ENCODE measurements at regions not wholly inside any gene's neighbourhood (a gene's known extent, or its start where the extent isn't known, plus 50 kb on each side); places are given as distances from the start of the nearest gene placed in this dataset.

GRCh38 chr7:84617265-84618030 is 422.9 kb upstream of the SEMA3A start:
- no peaks in the 10 kb centered on the region for H3K9me3 ChIP-seq
- no peaks in the 10 kb centered on the region for H3K27me3 ChIP-seq
- no peaks in the 10 kb centered on the region for H3K36me3 ChIP-seq
- H3K27ac ChIP-seq: no peak overlapping the region
- DNase-seq (ENCODE audit: low spot score in 2 of 2): no peak
- H3K4me3 ChIP-seq: no peak overlapping the region
- no peaks in the 10 kb centered on the region for H3K4me1 ChIP-seq
- TF ChIP-seq POLR2AphosphoS5 (IDR thresholded peaks at IDR 0.05) (no peak), POLR2A (IDR thresholded peaks at IDR 0.05) (no peak), CTCF (IDR thresholded peaks at IDR 0.05) (no peak), EP300 (IDR thresholded peaks at IDR 0.05) (no peak)
- 86% methylated on average over 4 of the region's 4 CpGs for WGBS

- Histone ChIP-seq H3K4me1 (no peaks in the 10 kb centered on the region), H3K27me3 (no peaks in the 10 kb centered on the region), H3K4me3 (no peak overlapping the region), H3K9me3 (no peaks in the 10 kb centered on the region), H3K27ac (no peak overlapping the region), H3K36me3 (no peaks in the 10 kb centered on the region)
- TF ChIP-seq POLR2AphosphoS5 (IDR thresholded peaks at IDR 0.05) (no peak), POLR2A (IDR thresholded peaks at IDR 0.05) (no peak), EP300 (IDR thresholded peaks at IDR 0.05) (no peak), CTCF (IDR thresholded peaks at IDR 0.05) (no peak)
- no peak for DNase-seq (ENCODE audit: low spot score in 2 of 2)
Measured at GRCh38 chr7:84614821-84615501, 420.4 kb upstream of the SEMA3A start.

- DNase-seq (ENCODE audit: low spot score in 2 of 2): no peak
- no peaks in the 10 kb centered on the region for H3K27me3 ChIP-seq
- H3K9me3 ChIP-seq: no peaks in the 10 kb centered on the region
- no peak overlapping the region for H3K4me3 ChIP-seq
- H3K4me1 ChIP-seq: no peaks in the 10 kb centered on the region
- no peaks in the 10 kb centered on the region for H3K36me3 ChIP-seq
- TF ChIP-seq EP300 (IDR thresholded peaks at IDR 0.05) (no peak), POLR2A (IDR thresholded peaks at IDR 0.05) (no peak), CTCF (IDR thresholded peaks at IDR 0.05) (no peak), POLR2AphosphoS5 (IDR thresholded peaks at IDR 0.05) (no peak)
- WGBS: 62% methylated on average over 5 of the region's 5 CpGs
- no peak overlapping the region for H3K27ac ChIP-seq
Measured at GRCh38 chr7:84612981-84613681, 418.5 kb upstream of the SEMA3A start.

- H3K9me3 ChIP-seq: no peaks in the 10 kb centered on the region
- H3K27me3 ChIP-seq: no peaks in the 10 kb centered on the region
- no peak overlapping the region for H3K27ac ChIP-seq
- 69% methylated on average over 2 of the region's 2 CpGs for WGBS
- TF ChIP-seq POLR2A (IDR thresholded peaks at IDR 0.05) (no peak), CTCF (IDR thresholded peaks at IDR 0.05) (no peak), EP300 (IDR thresholded peaks at IDR 0.05) (no peak), POLR2AphosphoS5 (IDR thresholded peaks at IDR 0.05) (no peak)
- H3K36me3 ChIP-seq: no peaks in the 10 kb centered on the region
- no peaks in the 10 kb centered on the region for H3K4me1 ChIP-seq
- H3K4me3 ChIP-seq: no peak overlapping the region
- no peak for DNase-seq (ENCODE audit: low spot score in 2 of 2)
Measured at GRCh38 chr7:84611391-84611790, 416.8 kb upstream of the SEMA3A start.

DNA sequence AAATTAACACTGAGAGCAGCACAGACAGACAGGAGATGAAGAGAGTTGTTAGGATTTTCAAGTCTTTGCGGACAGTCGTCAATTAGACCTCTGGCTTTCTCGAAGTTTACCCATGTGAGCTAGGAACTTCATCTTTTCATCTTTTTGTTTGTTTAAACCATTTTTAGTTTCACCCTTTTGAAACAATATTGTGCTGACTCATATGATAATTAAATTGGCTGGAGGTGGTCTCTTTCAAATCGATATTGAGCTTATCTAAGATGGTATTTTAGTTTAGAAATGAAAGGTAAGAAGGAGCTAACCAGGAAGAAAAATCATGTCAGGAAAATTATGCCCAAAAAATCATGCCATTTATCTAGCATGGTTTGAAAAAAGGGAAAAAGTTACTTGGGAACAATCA is 415.8 kb upstream of the SEMA3A start:
- H3K4me1 ChIP-seq: no peaks in the 10 kb centered on the region
- DNase-seq (ENCODE audit: low spot score in 2 of 2): no peak
- H3K9me3 ChIP-seq: no peaks in the 10 kb centered on the region
- H3K27me3 ChIP-seq: no peaks in the 10 kb centered on the region
- H3K4me3 ChIP-seq: no peak overlapping the region
- no peaks in the 10 kb centered on the region for H3K36me3 ChIP-seq
- TF ChIP-seq POLR2A (IDR thresholded peaks at IDR 0.05) (no peak), EP300 (IDR thresholded peaks at IDR 0.05) (no peak), POLR2AphosphoS5 (IDR thresholded peaks at IDR 0.05) (no peak), CTCF (IDR thresholded peaks at IDR 0.05) (no peak)
- 87% methylated on average over 4 of the region's 4 CpGs for WGBS
- no peak overlapping the region for H3K27ac ChIP-seq
